A549 (cell line): ENCODE measurements at regions not wholly inside any gene's neighbourhood (a gene's known extent, or its start where the extent isn't known, plus 50 kb on each side); places are given as distances from the start of the nearest gene placed in this dataset.
A peak's percentile ranks its signal among the peaks of the same experiment; 100 is the strongest.
"Not testable (repeated sequence)": the region's sequence is repeated elsewhere in the genome, so short reads cannot be mapped to it uniquely, and the experiment has no call there.

Experiments used
- ATAC-seq, 2 experiments: fragments of 200-7000 bp in 1 of 2; fragments of >200 bp in 1 of 2; cut with Nextera tagmentation in 1 of 2; cut with Tn5 transposase in 1 of 2; 3 replicates each; pipeline versions ENCODE4 v1.8.0 to v1.9.1; 2018 to 2020; ENCODE audit warnings: mild to moderate bottlenecking in 1 of 2, moderate library complexity in 1 of 2
- CTCF ChIA-PET: fragments of 300-600 bp; sonication (Branson Sonifier 250); formaldehyde crosslinking; extraction: SDS; loops from one replicate; lab custom pipeline; 2021; ENCODE audit warnings: antibody characterized with exemption, inconsistent platforms; lab: Yijun Ruan, JAX
- POLR2A ChIA-PET: fragments of 350-600 bp; formaldehyde crosslinking; extraction: SDS; loops from one replicate; lab custom pipeline; 2021; ENCODE audit warnings: antibody characterized with exemption, inconsistent platforms; lab: Yijun Ruan, JAX
- DNase-seq, 2 experiments: peaks; one replicate each; pipeline versions ENCODE4 v3.0.0 to v3.0.0-alpha.2; 2011 to 2016; ENCODE audit warnings: low read depth in 1 of 2, low spot score in 1 of 2
- FAIRE-seq: peaks from 2 replicates; lab custom pipeline; 2011; peaks lifted over from hg19 to GRCh38; lab: Jason Lieb, UNC
- H3K27ac ChIP-seq, 2 experiments: fragments of >200 bp; sonication (Bioruptor Twin); formaldehyde crosslinking; 3 replicates each; pipeline ENCODE4 v1.5.1; 2016 to 2017
- H3K4me1 ChIP-seq: fragments of >200 bp; sonication (Bioruptor Twin); formaldehyde crosslinking; 3 replicates; pipeline ENCODE4 v1.6.1; 2016
- H3K4me2 ChIP-seq: fragments of >200 bp; sonication (Bioruptor Twin); formaldehyde crosslinking; 3 replicates; pipeline ENCODE4 v1.6.1; 2016
- H3K4me3 ChIP-seq: fragments of >200 bp; sonication (Bioruptor Twin); formaldehyde crosslinking; 3 replicates; pipeline ENCODE4 v1.5.1; 2016
- H3K9me3 ChIP-seq: fragments of >200 bp; sonication (Bioruptor Twin); formaldehyde crosslinking; 3 replicates; pipeline ENCODE4 v1.6.1; 2016
- WGBS: methylation state at CpG from one replicate; pipeline ENCODE4 v1.1.6; 2017; ENCODE audit errors: missing lambda C conversion rate; 5-methylcytosine and 5-hydroxymethylcytosine counted together

DNA sequence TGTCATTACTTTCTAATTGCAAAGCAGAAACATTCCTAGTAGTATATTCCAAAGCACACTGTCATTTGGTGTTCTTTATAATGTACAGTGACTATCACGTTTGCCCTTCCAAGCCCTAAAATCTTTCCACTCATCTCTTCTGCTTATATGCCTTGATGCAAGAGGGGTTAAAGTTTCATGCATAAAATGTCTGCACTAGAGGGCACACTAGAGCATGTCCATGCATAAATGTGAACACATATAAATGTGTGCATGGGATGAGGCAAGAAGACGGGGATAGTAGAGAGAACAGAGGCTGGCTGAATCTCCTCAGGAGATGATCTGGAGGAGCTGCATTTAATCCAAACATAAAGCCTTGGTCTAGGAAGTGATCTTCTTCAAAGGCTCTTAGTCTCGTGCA, 352.8 kb downstream of the BCL2L11 start:
- H3K4me3 ChIP-seq, FAIRE-seq, POLR2A ChIA-PET, DNase-seq, H3K4me2 ChIP-seq, H3K9me3 ChIP-seq, CTCF ChIA-PET: not testable (repeated sequence)
- peak; percentile 60 to 77; a peak in 5 of 6 replicates for ATAC-seq
- H3K27ac ChIP-seq, result peak overlapping the region in 1 of 2 experiments; percentile 75; a peak in 2 of 6 replicates
- WGBS, result 40% methylated on average over 2 of the region's 3 CpGs
- peaks cover 19% of the 10 kb centered on the region for H3K4me1 ChIP-seq

DNA sequence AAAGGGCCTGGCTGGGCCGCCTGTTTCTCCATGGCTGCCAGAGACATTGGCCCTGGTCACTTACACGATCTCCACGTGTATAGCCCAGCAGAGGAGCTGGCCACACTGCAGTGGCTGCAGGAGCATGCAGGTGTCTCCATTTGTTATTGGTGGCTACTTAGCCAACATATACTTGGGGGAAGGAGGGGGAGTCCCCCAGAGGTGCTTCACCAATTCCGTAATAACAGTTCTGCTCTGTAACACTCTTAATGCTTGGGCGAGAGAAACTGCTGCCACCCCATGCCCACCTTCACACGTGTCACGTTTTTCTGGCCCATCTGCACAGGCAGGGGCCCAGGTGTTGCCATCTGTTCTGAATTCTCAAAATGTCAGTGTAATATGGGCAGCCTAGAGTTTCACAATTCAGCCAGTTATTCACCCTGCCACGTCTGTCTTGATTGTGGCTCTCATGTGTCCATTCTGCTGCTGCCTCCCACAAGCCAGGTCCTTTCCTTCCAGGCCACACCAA, 353.5 kb downstream of the BCL2L11 start:
- ATAC-seq, DNase-seq, H3K4me2 ChIP-seq, H3K9me3 ChIP-seq, H3K27ac ChIP-seq, FAIRE-seq, H3K4me3 ChIP-seq, CTCF ChIA-PET, POLR2A ChIA-PET: not testable (repeated sequence)
- WGBS, result 88% methylated on average over 8 of the region's 8 CpGs
- peaks cover 19% of the 10 kb centered on the region for H3K4me1 ChIP-seq

DNA sequence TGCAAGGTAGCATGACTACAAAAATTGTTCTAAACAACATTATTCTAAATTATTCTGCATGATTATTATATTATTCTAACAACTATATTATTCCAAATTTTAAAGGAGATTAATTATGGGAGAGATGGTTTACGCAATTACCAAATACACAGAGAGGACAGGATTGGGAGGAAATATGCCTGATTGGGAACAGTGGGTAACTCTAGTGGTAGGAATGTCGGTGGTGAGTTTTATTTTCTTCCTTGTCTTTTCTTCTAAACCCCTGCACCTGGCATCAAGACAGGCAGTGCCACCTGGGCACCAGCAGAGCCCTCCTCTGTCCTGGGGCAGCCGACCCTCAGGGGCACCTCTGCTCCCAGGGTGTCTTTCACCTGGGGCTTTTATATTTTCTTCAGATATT, 357.6 kb downstream of the BCL2L11 start:
- ATAC-seq, result peak in 1 of 2 experiments; percentile 36; a peak in 2 of 6 replicates
- H3K4me3 ChIP-seq, FAIRE-seq, POLR2A ChIA-PET, H3K4me2 ChIP-seq, DNase-seq, H3K4me1 ChIP-seq, H3K27ac ChIP-seq, H3K9me3 ChIP-seq, CTCF ChIA-PET: not testable (repeated sequence)
- WGBS, result 71% methylated on average over 3 of the region's 3 CpGs

DNA sequence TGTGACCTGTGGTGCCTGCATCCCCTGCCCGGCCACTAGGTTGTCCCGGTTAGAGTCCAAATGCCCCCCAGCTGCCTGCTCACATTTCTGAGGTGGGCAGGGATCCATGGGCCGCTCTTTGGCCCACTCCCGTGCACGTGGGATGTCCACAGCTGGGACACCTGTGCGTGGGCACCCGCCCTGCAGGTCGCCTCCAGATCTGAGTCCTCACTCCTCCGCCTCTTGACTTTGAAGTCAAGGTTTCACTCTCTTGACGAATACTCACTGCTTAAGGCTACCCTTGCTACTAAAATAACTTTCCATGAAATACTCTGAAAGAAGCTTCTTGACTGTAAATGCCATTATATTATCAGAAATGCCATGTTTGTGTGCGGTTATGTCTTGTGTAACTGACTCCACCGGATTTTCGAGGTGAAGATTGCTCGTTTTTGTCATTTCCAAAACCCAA, 358.2 kb downstream of the BCL2L11 start:
- DNase-seq, H3K4me3 ChIP-seq, POLR2A ChIA-PET, FAIRE-seq, ATAC-seq, H3K27ac ChIP-seq, CTCF ChIA-PET, H3K4me2 ChIP-seq, H3K9me3 ChIP-seq, H3K4me1 ChIP-seq: not testable (repeated sequence)
- WGBS, result 88% methylated on average over 14 of the region's 14 CpGs

DNA sequence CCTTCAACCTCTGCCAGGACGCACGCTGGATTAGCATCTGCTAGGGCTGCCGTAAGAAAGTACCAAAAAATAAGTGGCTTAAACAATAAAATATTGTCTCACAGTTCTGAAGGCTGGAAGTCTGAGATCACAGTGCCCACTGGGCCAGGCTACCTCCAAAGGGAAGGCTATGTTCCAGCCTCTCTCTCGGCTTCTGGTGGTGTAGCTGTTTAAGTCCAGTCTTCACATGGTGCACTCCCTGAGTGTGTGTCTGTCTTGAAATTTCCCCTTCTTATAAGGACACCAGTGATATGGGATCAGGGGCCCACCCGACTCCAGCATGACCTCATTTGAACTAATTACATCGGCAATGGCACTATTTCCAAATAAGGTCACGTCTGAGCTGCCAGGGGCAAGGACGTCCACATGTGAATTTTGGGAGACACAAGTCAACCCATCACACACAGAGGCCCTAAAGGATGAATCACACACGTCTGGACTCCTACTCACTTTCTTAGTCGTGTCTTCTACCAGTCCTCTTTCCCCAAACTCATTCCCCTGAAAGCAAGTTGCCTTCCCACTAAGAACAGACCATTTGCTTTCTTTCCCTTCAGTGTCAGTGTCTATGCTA, 359.4 kb downstream of the BCL2L11 start:
- WGBS, result 82% methylated on average over 10 of the region's 10 CpGs
- H3K9me3 ChIP-seq, CTCF ChIA-PET, H3K27ac ChIP-seq, H3K4me1 ChIP-seq, H3K4me2 ChIP-seq, POLR2A ChIA-PET, H3K4me3 ChIP-seq, FAIRE-seq: not testable (repeated sequence)
- ATAC-seq, result 0 out of 6 replicates have a peak, but pooled peaks of 1 of the 2 experiments have one; percentile 7
- DNase-seq, result peak in 1 of 2 experiments; percentile 27

DNA sequence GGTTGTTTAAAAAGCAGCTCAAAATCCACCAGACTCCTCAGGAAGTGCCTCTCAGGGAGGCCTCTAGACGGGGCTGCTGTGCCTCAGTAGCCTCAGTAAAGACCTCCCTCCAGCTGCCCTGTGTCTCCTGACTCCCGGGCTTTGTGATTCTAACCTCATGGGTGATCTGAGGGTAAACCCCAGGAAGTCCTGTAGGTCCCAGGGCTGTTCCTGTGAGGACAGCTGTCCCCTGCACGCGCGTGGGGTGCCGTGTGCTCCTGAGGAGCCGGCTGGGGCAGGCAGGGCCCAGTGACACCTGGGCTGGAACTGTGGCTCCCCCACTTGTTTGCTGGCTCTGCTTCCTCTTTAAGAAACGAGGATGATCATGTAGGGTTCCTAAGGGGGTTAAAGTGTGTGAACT, 359.9 kb downstream of the BCL2L11 start:
- H3K27ac ChIP-seq, result peak overlapping the region in 1 of 2 experiments; percentile 59; a peak in 2 of 6 replicates
- ATAC-seq, DNase-seq, H3K4me2 ChIP-seq, POLR2A ChIA-PET, H3K4me3 ChIP-seq, FAIRE-seq, H3K9me3 ChIP-seq, H3K4me1 ChIP-seq, CTCF ChIA-PET: not testable (repeated sequence)
- 90% methylated on average over 2 of the region's 8 CpGs for WGBS

DNA sequence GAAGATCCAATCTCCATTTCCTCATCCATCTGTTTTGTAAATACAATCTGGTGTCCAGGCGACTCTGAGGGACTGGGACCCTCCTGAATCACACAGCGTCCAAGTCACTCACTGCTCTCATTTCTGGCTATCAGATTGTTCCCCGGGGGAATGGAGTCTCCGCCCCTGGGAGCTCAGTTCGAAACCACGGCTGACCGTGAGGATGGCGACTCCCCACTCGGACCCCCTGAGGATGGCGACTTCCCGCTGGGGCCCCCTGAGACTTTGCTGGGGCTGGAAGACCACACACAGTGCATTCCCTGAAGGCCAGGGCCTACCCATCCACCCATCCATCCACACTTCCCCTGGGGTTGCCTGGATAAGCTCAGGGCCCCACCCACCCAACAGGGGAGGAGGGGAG, 360.5 kb downstream of the BCL2L11 start:
- ATAC-seq, POLR2A ChIA-PET, FAIRE-seq: not testable (repeated sequence)

DNA sequence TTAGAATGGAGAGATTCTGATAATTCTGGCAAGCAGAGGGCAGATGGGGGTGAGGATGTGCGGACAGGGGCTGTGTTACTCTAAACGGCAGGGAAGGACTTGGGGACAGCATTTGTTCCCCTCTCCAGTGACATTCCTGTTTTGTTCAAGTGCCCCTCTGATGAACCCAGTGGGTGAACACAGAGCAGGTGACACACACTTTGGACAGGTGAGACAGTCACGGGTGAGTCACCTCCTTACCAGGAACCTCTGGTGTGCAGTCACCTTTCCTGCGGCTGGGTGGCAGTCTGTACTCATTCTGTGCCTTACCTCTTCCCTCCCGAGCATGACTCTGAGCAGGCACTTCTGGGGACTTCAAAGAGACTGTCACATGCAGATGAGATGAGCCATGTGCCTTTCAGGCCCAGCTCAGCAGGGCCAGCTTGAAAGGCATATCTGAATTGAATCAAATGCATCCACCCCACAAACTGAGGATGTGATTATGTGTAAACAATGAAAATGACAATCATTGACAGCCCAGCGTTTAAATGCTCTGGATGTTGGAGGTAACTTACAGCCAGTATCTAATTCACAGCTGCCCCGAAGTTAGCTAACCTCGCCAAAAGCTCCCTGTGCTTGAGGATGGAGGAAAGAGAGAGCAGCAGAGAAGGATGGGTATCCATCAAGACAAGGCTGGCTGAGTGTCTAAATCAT, 362.4 kb downstream of the BCL2L11 start:
- FAIRE-seq, DNase-seq, H3K9me3 ChIP-seq, H3K4me3 ChIP-seq, H3K27ac ChIP-seq, H3K4me2 ChIP-seq, H3K4me1 ChIP-seq: not testable (repeated sequence)
- WGBS, result 62% methylated on average over 5 of the region's 8 CpGs
- POLR2A ChIA-PET, result interaction anchor here (0.6 kb wide), 1 partner anchor 216 kb away, joined by 3 read pairs; no protein-coding TSS in a partner anchor
- peak; percentile 48 to 70 for ATAC-seq
- CTCF ChIA-PET, result interaction anchor here (1.2 kb wide), 1 partner anchor 216 kb away, joined by 5 read pairs; no protein-coding TSS in a partner anchor

More for the DNA sequence above, 360.5 kb downstream of the BCL2L11 start:
- 83% methylated on average over 11 of the region's 11 CpGs for WGBS
- H3K4me1 ChIP-seq, H3K9me3 ChIP-seq, H3K4me2 ChIP-seq, DNase-seq, CTCF ChIA-PET, H3K27ac ChIP-seq, H3K4me3 ChIP-seq: not testable (repeated sequence)

DNA sequence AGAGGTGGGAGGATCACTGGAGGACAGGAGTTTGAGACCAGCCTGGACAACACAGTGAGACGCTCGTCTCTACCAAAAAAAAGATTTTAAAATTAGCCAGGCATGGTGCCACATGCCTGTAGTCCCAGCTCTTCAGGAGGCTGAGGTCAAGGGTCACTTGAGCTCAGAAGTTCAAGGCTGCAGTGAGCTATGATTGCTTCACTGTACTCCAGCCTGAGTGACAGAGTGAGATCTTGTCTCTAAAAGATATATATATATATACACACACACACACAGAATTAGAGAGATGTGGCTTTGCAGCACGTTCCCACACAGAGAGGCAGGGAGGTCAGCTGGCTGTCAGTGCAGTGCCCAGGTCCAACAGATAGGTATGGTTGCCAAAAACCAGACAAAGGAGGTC, 363.4 kb downstream of the BCL2L11 start:
- POLR2A ChIA-PET, H3K4me3 ChIP-seq, H3K9me3 ChIP-seq, FAIRE-seq, ATAC-seq, DNase-seq, H3K4me2 ChIP-seq, H3K27ac ChIP-seq, H3K4me1 ChIP-seq, CTCF ChIA-PET: not testable (repeated sequence)
- WGBS, result 83% methylated on average over 3 of the region's 3 CpGs

DNA sequence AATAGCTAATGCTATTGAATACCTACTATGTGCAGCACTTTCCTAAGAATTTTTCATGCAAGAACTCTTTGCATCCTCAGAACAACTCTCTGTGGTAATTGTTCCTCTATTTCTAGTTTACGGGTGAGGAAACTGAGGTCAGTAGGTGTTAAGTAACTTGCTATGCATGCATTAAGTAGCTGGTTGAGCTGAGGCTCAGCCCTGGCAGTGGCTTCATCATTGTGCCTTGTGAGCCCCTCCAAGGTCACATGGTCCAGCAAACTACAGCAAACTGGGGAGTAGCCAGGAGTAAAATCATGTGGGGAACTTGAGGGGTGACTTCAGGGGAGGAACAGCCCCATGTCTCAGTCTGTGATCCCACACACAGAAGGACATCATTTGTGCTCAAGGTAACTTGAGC, 365.2 kb downstream of the BCL2L11 start:
- H3K27ac ChIP-seq, H3K4me1 ChIP-seq, DNase-seq, H3K4me3 ChIP-seq, CTCF ChIA-PET, FAIRE-seq, H3K9me3 ChIP-seq, H3K4me2 ChIP-seq, POLR2A ChIA-PET: not testable (repeated sequence)
- WGBS, result no CpG with 5 or more reads among the region's 1 CpG
- ATAC-seq, result peak in 1 of 2 experiments; percentile 4; a peak in 1 of 6 replicates

DNA sequence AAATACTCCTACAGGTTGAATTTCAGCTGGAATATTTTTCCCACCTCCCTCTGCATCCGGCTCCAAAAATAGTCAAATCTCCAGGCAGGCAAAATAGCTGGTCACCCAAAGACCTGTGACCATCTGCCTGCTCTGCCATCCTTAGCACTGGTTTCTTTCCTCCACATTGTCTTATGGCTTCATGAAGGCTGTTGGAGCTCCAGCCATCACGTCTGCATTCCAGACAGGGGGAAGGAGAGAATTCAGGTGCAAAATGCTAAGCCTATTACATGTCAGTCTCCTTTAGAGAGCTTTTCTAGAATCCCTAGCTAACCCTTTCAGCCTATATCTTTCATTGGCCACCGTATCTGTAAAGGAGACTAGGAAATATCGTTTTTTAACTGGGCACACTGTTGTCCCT, 367.7 kb downstream of the BCL2L11 start:
- H3K27ac ChIP-seq, CTCF ChIA-PET, H3K4me3 ChIP-seq, POLR2A ChIA-PET, H3K4me2 ChIP-seq, FAIRE-seq, H3K9me3 ChIP-seq, H3K4me1 ChIP-seq, DNase-seq, ATAC-seq: not testable (repeated sequence)
- 94% methylated on average over 4 of the region's 4 CpGs for WGBS
